T-cell (primary cell): ENCODE measurements at regions not wholly inside any gene's neighbourhood (a gene's known extent, or its start where the extent isn't known, plus 50 kb on each side); places are given as distances from the start of the nearest gene placed in this dataset.
"Not testable (repeated sequence)": the region's sequence is repeated elsewhere in the genome, so short reads cannot be mapped to it uniquely, and the experiment has no call there.

Experiments
- ATAC-seq, 4 experiments: fragments of 200-7000 bp in 3 of 4; fragments of 150-1000 bp in 1 of 4; cut with Tn5 transposase; replicated peaks in 1 of 4; 1 replicate in 3 of 4; 2 replicates in 1 of 4; pipeline ENCODE4 v1.10.0; 2021; ENCODE audit warnings: moderate library complexity in 3 of 4, mild to moderate bottlenecking in 2 of 4, moderate number of reproducible peaks in 1 of 4
- CTCF ChIA-PET, 2 donors: fragments of 300-600 bp; sonication (Branson Sonifier 250); formaldehyde crosslinking; loops; one replicate each; lab custom pipeline; 2022; ENCODE audit warnings: antibody characterized with exemption in 2 of 2; lab: Charles Lee
- POLR2A ChIA-PET, 2 donors: fragments of 300-600 bp; sonication (Branson Sonifier 250); formaldehyde crosslinking; loops; one replicate each; lab custom pipeline; 2022; ENCODE audit warnings: antibody characterized with exemption in 2 of 2; lab: Charles Lee
- DNase-seq, 35 experiments: peaks; one replicate each; pipeline versions ENCODE4 v3.0.0 to v3.0.0-alpha.2; 2013 to 2023
- H3K27ac ChIP-seq: one replicate; pipeline ENCODE4 v1.5.1; 2013; ENCODE audit warnings: low read length
- H3K27me3 ChIP-seq, 2 experiments: replicated peaks in 1 of 2; 1 replicate in 1 of 2; 2 replicates in 1 of 2; pipeline versions ENCODE4 v1.6.1 to v1.7.0; 2013; ENCODE audit warnings: low read length in 1 of 2, mixed read lengths in 1 of 2; ENCODE audit not compliant: control insufficient read depth in 2 of 2, insufficient read depth in 2 of 2; ENCODE audit errors: extremely low read depth in 1 of 2
- H3K36me3 ChIP-seq, 2 donors: 1 replicate in 1 of 2; 2 replicates in 1 of 2; pipeline versions ENCODE4 v1.6.1 to v1.7.0; 2013; ENCODE audit warnings: low read length in 1 of 2; ENCODE audit not compliant: control insufficient read depth in 2 of 2, insufficient read depth in 1 of 2; ENCODE audit errors: extremely low read depth in 1 of 2
- H3K4me1 ChIP-seq, 2 experiments: 1 replicate in 1 of 2; 2 replicates in 1 of 2; pipeline versions ENCODE4 v1.6.1 to v1.7.0; 2013; ENCODE audit warnings: low read length in 2 of 2, mixed read lengths in 1 of 2; ENCODE audit not compliant: insufficient read depth in 2 of 2, control insufficient read depth in 1 of 2; ENCODE audit errors: extremely low read depth in 1 of 2
- H3K4me3 ChIP-seq, 2 donors: 1 replicate in 1 of 2; 2 replicates in 1 of 2; pipeline versions ENCODE4 v1.5.1 to v1.7.0; 2013; ENCODE audit warnings: mild to moderate bottlenecking in 2 of 2, low read length in 1 of 2, moderate library complexity in 1 of 2; ENCODE audit not compliant: control insufficient read depth in 1 of 2; ENCODE audit errors: extremely low read depth in 1 of 2
- H3K9me3 ChIP-seq: 2 replicates; pipeline ENCODE4 v1.7.0; 2013
- H3K27ac Mint-ChIP-seq, 2 donors: one replicate each; pipeline ENCODE4 v1.8.0; 2020 to 2021; ENCODE audit warnings: mild to moderate bottlenecking in 2 of 2, mixed read lengths in 2 of 2
- H3K27me3 Mint-ChIP-seq, 2 donors: one replicate each; pipeline ENCODE4 v1.8.0; 2021 to 2022; ENCODE audit warnings: mixed read lengths in 2 of 2
- H3K36me3 Mint-ChIP-seq: one replicate; pipeline ENCODE4 v1.8.0; 2021; ENCODE audit warnings: mixed read lengths
- H3K4me1 Mint-ChIP-seq, 3 donors: one replicate each; pipeline ENCODE4 v1.8.0; 2020 to 2022; ENCODE audit warnings: mixed read lengths in 3 of 3, mild to moderate bottlenecking in 1 of 3
- H3K4me3 Mint-ChIP-seq, 3 donors: one replicate each; pipeline ENCODE4 v1.8.0; 2020 to 2022; ENCODE audit warnings: mild to moderate bottlenecking in 3 of 3, mixed read lengths in 3 of 3, moderate library complexity in 3 of 3
- H3K9me3 Mint-ChIP-seq, 3 donors: one replicate each; pipeline ENCODE4 v1.8.0; 2020 to 2022; ENCODE audit warnings: mixed read lengths in 3 of 3
- WGBS: methylation state at CpG from one replicate; pipeline ENCODE4 v1.1.5; 2013; ENCODE audit warnings: missing lambda C conversion rate; ENCODE audit not compliant: insufficient coverage; 5-methylcytosine and 5-hydroxymethylcytosine counted together

GRCh38 chr13:107801621-107802020 lies 413.7 kb downstream of the LIG4 start:
- H3K36me3 ChIP-seq: no peaks in the 10 kb centered on the region
- Mint-ChIP-seq H3K36me3 (no peaks in the 10 kb centered on the region), H3K27me3 (no peaks in the 10 kb centered on the region), H3K4me3 (no peak overlapping the region), H3K9me3 (peaks cover 0 to 8% (median 0%) of the 10 kb centered on the region in 3 donors), H3K27ac (no peak overlapping the region), H3K4me1 (no peaks in the 10 kb centered on the region)
- WGBS: 58% methylated on average over 3 of the region's 9 CpGs
- CTCF ChIA-PET: no interaction called here
- H3K4me1 ChIP-seq: no peaks in the 10 kb centered on the region
- no peak for ATAC-seq
- H3K27ac ChIP-seq: no peak overlapping the region
- no peak for DNase-seq
- H3K4me3 ChIP-seq: no peak overlapping the region
- no peaks in the 10 kb centered on the region for H3K9me3 ChIP-seq
- no peaks in the 10 kb centered on the region for H3K27me3 ChIP-seq
- POLR2A ChIA-PET: no interaction called here

GRCh38 chr13:107799001-107799400 lies 416.3 kb downstream of the LIG4 start:
- no peak for DNase-seq
- CTCF ChIA-PET: no interaction called here
- peaks cover 0 to 6% (median 3%) of the 10 kb centered on the region in 3 donors for H3K9me3 Mint-ChIP-seq

DNA sequence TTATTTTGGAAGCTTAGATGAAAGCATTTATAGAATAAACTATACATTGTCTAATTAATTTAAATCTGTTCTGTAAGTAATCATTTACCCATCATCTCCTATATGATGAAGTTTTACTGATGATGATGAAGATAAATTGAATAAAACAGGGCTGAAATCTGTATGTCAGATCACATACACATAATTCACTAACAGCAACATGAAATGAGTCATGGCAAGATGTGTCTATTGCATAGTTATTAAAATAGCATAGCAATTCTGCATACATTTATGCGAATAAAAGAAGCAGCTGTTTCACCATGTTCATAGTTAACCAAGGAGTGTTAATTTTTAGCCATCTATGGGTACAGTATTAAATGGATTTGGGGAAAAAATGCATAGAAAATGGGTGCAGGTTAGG lies 424.9 kb downstream of the LIG4 start:
- no peaks in the 10 kb centered on the region for H3K27me3 Mint-ChIP-seq
- H3K27me3 ChIP-seq: no peaks in the 10 kb centered on the region
- H3K36me3 ChIP-seq: no peaks in the 10 kb centered on the region
- CTCF ChIA-PET: no interaction called here
- H3K27ac ChIP-seq: no peak overlapping the region
- no peaks in the 10 kb centered on the region for H3K4me1 ChIP-seq
- H3K9me3 ChIP-seq: no peaks in the 10 kb centered on the region
- POLR2A ChIA-PET: no interaction called here
- no peak overlapping the region for H3K4me3 ChIP-seq
- H3K9me3 Mint-ChIP-seq: peaks cover 0 to 14% (median 7%) of the 10 kb centered on the region in 3 donors
- no CpG with 5 or more reads among the region's 1 CpG for WGBS
- ATAC-seq (no peak), DNase-seq (no peak)
- H3K27ac Mint-ChIP-seq: no peak overlapping the region
- H3K4me1 Mint-ChIP-seq: no peaks in the 10 kb centered on the region
- H3K4me3 Mint-ChIP-seq: no peak overlapping the region
- no peaks in the 10 kb centered on the region for H3K36me3 Mint-ChIP-seq

More at GRCh38 chr13:107799001-107799400, 416.3 kb downstream of the LIG4 start:
- no peaks in the 10 kb centered on the region for H3K9me3 ChIP-seq
- no peak overlapping the region for H3K4me3 ChIP-seq
- no peak overlapping the region for H3K27ac ChIP-seq
- no peaks in the 10 kb centered on the region for H3K4me1 ChIP-seq
- H3K36me3 ChIP-seq: no peaks in the 10 kb centered on the region
- Mint-ChIP-seq H3K4me1 (no peaks in the 10 kb centered on the region), H3K36me3 (no peaks in the 10 kb centered on the region), H3K4me3 (no peak overlapping the region), H3K27ac (no peak overlapping the region), H3K27me3 (no peaks in the 10 kb centered on the region)
- no peak for ATAC-seq
- WGBS: no CpG with 5 or more reads among the region's 5 CpGs
- POLR2A ChIA-PET: no interaction called here
- no peaks in the 10 kb centered on the region for H3K27me3 ChIP-seq

DNA sequence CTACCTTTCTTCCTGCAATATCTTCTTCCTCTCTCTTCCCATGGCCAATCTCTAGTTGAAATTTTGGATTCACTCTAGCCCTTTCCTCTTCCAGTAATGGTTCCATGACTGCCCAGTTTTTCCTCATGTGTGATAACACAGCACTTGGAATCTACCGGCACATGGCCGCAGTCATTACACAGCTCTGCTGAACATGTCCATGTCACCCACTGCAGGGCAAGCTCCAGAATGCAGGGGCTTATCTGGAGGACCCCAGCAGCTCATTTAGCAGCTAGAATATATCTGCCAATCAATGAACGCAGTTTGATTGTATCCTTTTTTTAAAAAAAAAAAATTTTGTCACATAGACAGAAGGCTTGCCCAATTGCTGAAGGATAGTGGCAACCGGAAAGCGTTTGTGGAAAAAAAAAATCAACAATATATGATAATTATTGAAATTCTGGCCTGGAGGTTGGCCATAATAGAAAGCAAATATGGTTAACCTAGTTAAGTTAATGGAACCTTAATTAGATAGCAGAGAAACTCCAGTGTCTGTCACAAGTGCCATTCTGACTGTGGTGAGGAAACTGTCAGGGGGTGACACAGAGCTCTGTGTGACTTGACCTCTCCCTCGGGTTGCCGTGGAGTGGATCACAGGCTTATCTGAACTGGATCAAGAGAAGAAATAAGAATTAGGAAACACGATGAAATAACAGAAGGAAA lies 426.7 kb downstream of the LIG4 start:
- no peak overlapping the region for H3K27ac ChIP-seq
- H3K27me3 Mint-ChIP-seq: no peaks in the 10 kb centered on the region
- H3K4me3 ChIP-seq: no peak overlapping the region
- ChIA-PET CTCF (no interaction called here), POLR2A (no interaction called here)
- WGBS: 80% methylated on average over 4 of the region's 8 CpGs
- no peak overlapping the region for H3K27ac Mint-ChIP-seq
- no peaks in the 10 kb centered on the region for H3K36me3 ChIP-seq
- H3K9me3 ChIP-seq: no peaks in the 10 kb centered on the region
- ATAC-seq (no peak), DNase-seq (no peak)
- no peaks in the 10 kb centered on the region for H3K4me1 ChIP-seq
- peaks cover 0 to 12% (median under 1%) of the 10 kb centered on the region in 3 donors for H3K9me3 Mint-ChIP-seq
- no peaks in the 10 kb centered on the region for H3K27me3 ChIP-seq
- H3K36me3 Mint-ChIP-seq: no peaks in the 10 kb centered on the region
- H3K4me3 Mint-ChIP-seq: no peak overlapping the region
- H3K4me1 Mint-ChIP-seq: no peaks in the 10 kb centered on the region

DNA sequence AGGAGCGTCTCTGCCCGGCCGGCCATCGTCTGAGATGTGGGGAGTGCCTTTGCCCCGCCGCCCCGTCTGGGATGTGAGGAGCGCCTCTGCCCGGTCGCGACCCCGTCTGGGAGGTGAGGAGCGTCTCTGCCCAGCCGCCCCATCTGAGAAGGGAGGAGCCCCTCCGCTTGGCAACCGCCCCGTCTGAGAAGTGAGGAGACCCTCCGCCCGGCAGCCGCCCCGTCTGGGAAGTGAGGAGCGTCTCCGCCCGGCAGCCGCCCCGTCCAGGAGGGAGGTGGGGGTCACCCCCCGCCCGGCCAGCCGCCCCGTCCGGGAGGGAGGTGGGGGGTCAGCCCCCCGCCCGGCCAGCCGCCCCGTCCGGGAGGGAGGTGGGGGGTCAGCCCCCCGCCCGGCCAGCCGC lies 432.7 kb downstream of the LIG4 start:
- whole genome bisulfite sequencing: 100% methylated on average over 7 of the region's 39 CpGs
- peaks cover 0 to 11% (median 2%) of the 10 kb centered on the region in 3 donors for H3K9me3 Mint-ChIP-seq
- H3K27me3 ChIP-seq, H3K9me3 ChIP-seq, POLR2A ChIA-PET, H3K27ac ChIP-seq, H3K27ac Mint-ChIP-seq, H3K4me3 Mint-ChIP-seq, H3K36me3 ChIP-seq, DNase-seq, H3K36me3 Mint-ChIP-seq, H3K4me1 ChIP-seq, H3K4me3 ChIP-seq, ATAC-seq, H3K27me3 Mint-ChIP-seq, CTCF ChIA-PET, H3K4me1 Mint-ChIP-seq: not testable (repeated sequence)

DNA sequence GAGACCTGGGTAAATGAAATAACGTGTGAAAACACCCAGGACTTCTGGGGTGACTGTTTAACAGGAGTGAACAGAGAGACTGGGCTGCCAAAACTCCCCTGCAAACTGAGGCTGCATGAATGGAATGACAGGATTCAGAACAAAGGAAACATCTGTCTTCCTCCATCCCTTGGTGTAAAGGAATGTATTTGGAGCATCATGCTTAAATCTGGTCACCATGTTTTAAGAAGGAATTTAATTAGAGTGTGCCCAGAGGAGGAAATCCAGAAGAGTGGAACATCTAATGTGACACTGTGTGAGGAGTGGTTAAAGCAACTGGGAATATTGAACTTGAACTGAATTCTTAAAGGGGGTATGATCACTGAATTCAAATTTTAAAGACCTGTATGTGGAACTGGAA lies 437.2 kb downstream of the LIG4 start:
- no peak overlapping the region for H3K4me3 Mint-ChIP-seq
- peaks cover 0 to 11% (median 3%) of the 10 kb centered on the region in 3 donors for H3K9me3 Mint-ChIP-seq
- no peaks in the 10 kb centered on the region for H3K27me3 ChIP-seq
- WGBS: no CpG with 5 or more reads among the region's 1 CpG
- H3K4me1 ChIP-seq: no peaks in the 10 kb centered on the region
- H3K36me3 ChIP-seq: no peaks in the 10 kb centered on the region
- no peak overlapping the region for H3K4me3 ChIP-seq
- H3K36me3 Mint-ChIP-seq: no peaks in the 10 kb centered on the region
- ChIA-PET POLR2A (no interaction called here), CTCF (no interaction called here)
- ATAC-seq (no peak), DNase-seq (no peak)
- no peak overlapping the region for H3K27ac Mint-ChIP-seq
- H3K4me1 Mint-ChIP-seq: no peaks in the 10 kb centered on the region
- H3K27ac ChIP-seq: no peak overlapping the region
- H3K27me3 Mint-ChIP-seq: no peaks in the 10 kb centered on the region
- no peaks in the 10 kb centered on the region for H3K9me3 ChIP-seq

GRCh38 chr13:107770541-107770940 lies 444.8 kb downstream of the LIG4 start:
- no peak overlapping the region for H3K27ac ChIP-seq
- H3K4me1 ChIP-seq: no peaks in the 10 kb centered on the region
- H3K4me3 ChIP-seq: no peak overlapping the region
- ATAC-seq (no peak), DNase-seq (no peak)
- H3K36me3 ChIP-seq: no peaks in the 10 kb centered on the region
- Mint-ChIP-seq H3K27me3 (no peaks in the 10 kb centered on the region), H3K4me1 (no peaks in the 10 kb centered on the region), H3K27ac (no peak overlapping the region), H3K4me3 (no peak overlapping the region), H3K36me3 (no peaks in the 10 kb centered on the region), H3K9me3 (peaks cover 0 to 4% (median 2%) of the 10 kb centered on the region in 3 donors)
- H3K27me3 ChIP-seq: no peaks in the 10 kb centered on the region
- H3K9me3 ChIP-seq: no peaks in the 10 kb centered on the region
- ChIA-PET POLR2A (no interaction called here), CTCF (no interaction called here)
